ENCODE measurements at regions not wholly inside any gene's neighbourhood (a gene's known extent, or its start where the extent isn't known, plus 50 kb on each side); places are given as distances from the start of the nearest gene placed in this dataset.

DNA sequence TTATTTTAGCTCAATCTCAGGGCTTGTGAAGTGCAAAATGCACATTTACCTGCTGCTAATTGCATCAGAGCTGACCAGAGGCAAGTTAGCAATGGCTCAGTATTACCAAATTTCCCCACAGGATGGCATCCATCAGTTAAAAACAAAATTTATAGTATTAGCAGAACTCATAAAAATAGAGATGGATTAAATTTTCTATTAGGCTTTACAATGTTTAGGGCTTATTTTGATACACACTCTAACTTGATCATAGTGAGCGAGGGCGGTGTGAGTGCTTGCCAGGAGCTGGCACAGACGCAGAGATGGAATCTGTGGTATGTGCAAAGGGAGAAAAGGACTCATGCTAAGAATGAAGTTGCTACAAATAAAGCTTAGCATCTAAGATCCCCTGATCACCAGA is 241.0 kb downstream of the NSUN3 start:
- 33% methylated on average over 3 of the region's 3 CpGs for WGBS
- intact Hi-C loops (cut with DNase I), result no loop called here
- no peaks in the 10 kb centered on the region for H3K9me3 ChIP-seq
- no peaks in the 10 kb centered on the region for H3K27me3 ChIP-seq
- H3K36me3 ChIP-seq, result no peaks in the 10 kb centered on the region
- no peak overlapping the region for H3K4me3 ChIP-seq
- no peak for DNase-seq (ENCODE audit: extremely low spot score)
- no peak for TF ChIP-seq POLR2AphosphoS5 (IDR thresholded peaks at IDR 0.05)
- TF ChIP-seq, protein P1, sequence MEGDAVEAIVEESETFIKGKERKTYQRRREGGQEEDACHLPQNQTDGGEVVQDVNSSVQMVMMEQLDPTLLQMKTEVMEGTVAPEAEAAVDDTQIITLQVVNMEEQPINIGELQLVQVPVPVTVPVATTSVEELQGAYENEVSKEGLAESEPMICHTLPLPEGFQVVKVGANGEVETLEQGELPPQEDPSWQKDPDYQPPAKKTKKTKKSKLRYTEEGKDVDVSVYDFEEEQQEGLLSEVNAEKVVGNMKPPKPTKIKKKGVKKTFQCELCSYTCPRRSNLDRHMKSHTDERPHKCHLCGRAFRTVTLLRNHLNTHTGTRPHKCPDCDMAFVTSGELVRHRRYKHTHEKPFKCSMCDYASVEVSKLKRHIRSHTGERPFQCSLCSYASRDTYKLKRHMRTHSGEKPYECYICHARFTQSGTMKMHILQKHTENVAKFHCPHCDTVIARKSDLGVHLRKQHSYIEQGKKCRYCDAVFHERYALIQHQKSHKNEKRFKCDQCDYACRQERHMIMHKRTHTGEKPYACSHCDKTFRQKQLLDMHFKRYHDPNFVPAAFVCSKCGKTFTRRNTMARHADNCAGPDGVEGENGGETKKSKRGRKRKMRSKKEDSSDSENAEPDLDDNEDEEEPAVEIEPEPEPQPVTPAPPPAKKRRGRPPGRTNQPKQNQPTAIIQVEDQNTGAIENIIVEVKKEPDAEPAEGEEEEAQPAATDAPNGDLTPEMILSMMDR (IDR thresholded peaks at IDR 0.05), result peak; percentile 30 to 37 (median 31)
- H3K4me1 ChIP-seq, result peaks cover 22 to 37% (median 32%) of the 10 kb centered on the region in 4 donors
- H3K27ac ChIP-seq (replicated peaks in 1 of 4), result peak overlapping the region in 2 of 4 donors; percentile 17 to 58

DNA sequence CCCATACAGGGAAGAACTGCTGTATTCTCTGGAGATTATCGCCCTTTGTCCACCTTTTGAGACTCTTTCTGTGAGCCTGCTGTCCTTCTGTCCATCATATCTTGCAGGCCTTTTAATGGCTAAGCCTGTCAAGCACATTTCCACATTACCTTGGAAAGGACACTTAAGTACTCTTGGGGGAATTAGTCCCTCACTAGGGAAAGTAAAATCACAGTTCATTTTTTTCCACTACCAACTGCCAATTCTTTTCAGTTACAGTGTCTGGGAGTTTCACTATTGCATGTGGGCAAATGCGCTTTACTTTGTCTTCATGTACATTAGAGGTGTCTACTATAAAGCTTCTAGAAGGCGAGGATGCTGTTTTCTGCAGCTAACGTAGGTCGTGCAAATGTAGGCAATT is 242.1 kb downstream of the NSUN3 start:
- Histone ChIP-seq H3K27ac (replicated peaks in 1 of 4) (peak overlapping the region in 2 of 4 donors; percentile 52 to 58), H3K9me3 (no peaks in the 10 kb centered on the region), H3K36me3 (no peaks in the 10 kb centered on the region), H3K27me3 (no peaks in the 10 kb centered on the region), H3K4me3 (no peak overlapping the region), H3K4me1 (peaks cover 22 to 37% (median 32%) of the 10 kb centered on the region in 4 donors)
- DNase-seq (ENCODE audit: extremely low spot score), result no peak
- TF ChIP-seq, protein P1 (IDR thresholded peaks at IDR 0.05), result no peak
- no peak for TF ChIP-seq EP300 (IDR thresholded peaks at IDR 0.05)
- TF ChIP-seq POLR2A (IDR thresholded peaks at IDR 0.05; ENCODE audit: low read depth), result no peak
- no peak for TF ChIP-seq POLR2AphosphoS5 (IDR thresholded peaks at IDR 0.05)
- 60% methylated on average over 5 of the region's 5 CpGs for WGBS
- intact Hi-C loops (cut with DNase I), result no loop called here

DNA sequence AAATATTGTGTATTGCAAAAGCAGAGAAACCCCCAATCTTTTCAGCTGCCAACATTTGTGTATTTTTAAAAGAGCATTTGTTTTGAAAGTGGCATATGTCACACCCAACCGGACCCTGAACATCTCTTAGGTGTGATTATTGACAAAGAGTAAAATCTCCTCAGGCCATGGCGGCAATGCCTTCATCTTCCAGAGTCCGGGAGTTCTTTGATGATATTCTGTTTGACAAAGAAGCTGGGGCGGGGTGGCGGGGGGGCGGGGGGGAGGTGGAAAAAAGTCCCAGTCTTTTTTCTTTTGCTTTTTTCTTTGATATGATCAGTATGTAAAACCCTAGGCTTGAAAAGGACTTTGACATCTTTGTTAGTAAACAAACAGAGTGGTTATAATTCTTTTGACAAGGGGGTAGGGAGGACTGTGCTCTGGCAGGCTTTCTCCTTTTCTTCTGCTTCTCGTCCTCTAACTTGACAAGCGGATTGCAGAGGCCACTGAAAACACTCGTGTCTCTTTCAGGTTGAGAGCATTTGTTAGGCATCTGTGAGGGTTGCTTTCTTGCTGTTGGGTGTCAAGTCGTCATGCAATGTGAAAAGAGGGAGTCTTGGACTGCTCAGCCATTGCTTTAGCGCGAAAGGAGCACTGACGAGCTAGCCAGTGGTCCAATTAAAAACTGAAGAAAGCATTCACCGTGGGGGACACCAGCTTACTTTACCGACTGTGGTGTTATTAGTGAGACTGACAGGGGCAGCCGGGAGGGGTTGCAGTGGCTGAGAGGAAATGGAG is 243.2 kb downstream of the NSUN3 start:
- H3K36me3 ChIP-seq, result no peaks in the 10 kb centered on the region
- no peak for TF ChIP-seq POLR2A (IDR thresholded peaks at IDR 0.05; ENCODE audit: low read depth)
- TF ChIP-seq POLR2AphosphoS5 (IDR thresholded peaks at IDR 0.05), result no peak
- TF ChIP-seq, protein P1 (IDR thresholded peaks at IDR 0.05), result no peak
- TF ChIP-seq EP300 (IDR thresholded peaks at IDR 0.05), result no peak
- H3K9me3 ChIP-seq, result no peaks in the 10 kb centered on the region
- no peak for DNase-seq (ENCODE audit: extremely low spot score)
- no peaks in the 10 kb centered on the region for H3K27me3 ChIP-seq
- no peak overlapping the region for H3K27ac ChIP-seq (replicated peaks in 1 of 4)
- no peak overlapping the region for H3K4me3 ChIP-seq
- H3K4me1 ChIP-seq, result peaks cover 22 to 38% (median 33%) of the 10 kb centered on the region in 4 donors
- intact Hi-C loops (cut with DNase I), result no loop called here
- 61% methylated on average over 16 of the region's 16 CpGs for WGBS

DNA sequence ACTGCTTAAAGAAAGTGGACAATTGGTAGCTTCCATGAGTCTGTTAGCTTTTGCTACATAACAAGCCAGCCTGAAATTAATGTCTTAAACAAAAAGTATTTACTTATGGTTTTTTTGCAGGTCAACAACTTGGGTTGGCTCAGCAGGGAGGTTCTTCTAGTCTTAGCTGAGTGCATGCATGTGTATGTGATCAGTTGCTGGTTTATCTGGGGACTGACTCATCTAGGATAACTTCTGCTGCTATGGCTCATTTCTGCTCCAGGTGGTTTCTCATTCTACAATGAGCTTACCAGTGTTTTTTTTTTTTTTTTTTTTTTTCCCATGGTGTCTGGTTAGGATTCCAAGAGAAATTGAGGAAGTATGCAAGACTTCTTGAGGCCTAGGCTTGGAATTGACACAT is 244.7 kb downstream of the NSUN3 start:
- intact Hi-C loops (cut with DNase I), result no loop called here
- no peaks in the 10 kb centered on the region for H3K27me3 ChIP-seq
- DNase-seq (ENCODE audit: extremely low spot score), result no peak
- no peaks in the 10 kb centered on the region for H3K36me3 ChIP-seq
- H3K4me1 ChIP-seq, result peaks cover 22 to 40% (median 36%) of the 10 kb centered on the region in 4 donors
- H3K9me3 ChIP-seq, result no peaks in the 10 kb centered on the region
- TF ChIP-seq, protein P1 (IDR thresholded peaks at IDR 0.05), result no peak
- TF ChIP-seq POLR2A (IDR thresholded peaks at IDR 0.05; ENCODE audit: low read depth) (no peak), EP300 (IDR thresholded peaks at IDR 0.05) (no peak), POLR2AphosphoS5 (IDR thresholded peaks at IDR 0.05) (no peak)
- no peak overlapping the region for H3K27ac ChIP-seq (replicated peaks in 1 of 4)
- H3K4me3 ChIP-seq, result no peak overlapping the region

DNA sequence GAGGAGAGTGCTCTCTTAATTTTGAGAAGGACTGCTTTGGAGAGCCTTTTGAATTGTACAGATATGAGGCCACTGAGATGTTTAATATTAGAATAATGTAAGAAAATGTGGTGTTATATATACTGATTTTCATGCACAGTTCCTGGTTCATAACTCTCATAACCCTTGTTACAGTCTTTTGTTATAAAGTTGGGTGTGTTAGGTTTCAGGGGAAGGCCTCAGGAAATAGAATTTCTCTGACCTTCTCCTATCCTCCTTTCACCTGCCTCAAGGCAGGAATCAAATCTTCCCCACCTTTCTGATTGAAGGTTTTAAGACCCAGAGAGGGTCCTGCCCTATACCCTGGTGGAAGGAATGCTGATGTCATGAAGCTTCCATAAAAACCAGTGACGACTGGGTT is 245.9 kb downstream of the NSUN3 start:
- intact Hi-C loops (cut with DNase I), result no loop called here
- Histone ChIP-seq H3K4me3 (no peak overlapping the region), H3K27me3 (no peaks in the 10 kb centered on the region), H3K9me3 (no peaks in the 10 kb centered on the region), H3K36me3 (no peaks in the 10 kb centered on the region), H3K27ac (replicated peaks in 1 of 4) (no peak overlapping the region), H3K4me1 (peaks cover 19 to 34% (median 31%) of the 10 kb centered on the region in 4 donors)
- WGBS, result 100% methylated on average over 1 of the region's 1 CpG
- DNase-seq (ENCODE audit: extremely low spot score), result no peak
- TF ChIP-seq POLR2A (IDR thresholded peaks at IDR 0.05; ENCODE audit: low read depth) (no peak), POLR2AphosphoS5 (IDR thresholded peaks at IDR 0.05) (no peak), EP300 (IDR thresholded peaks at IDR 0.05) (no peak)
- TF ChIP-seq, protein P1 (IDR thresholded peaks at IDR 0.05), result no peak
